ENCODE measurements at regions not wholly inside any gene's neighbourhood (a gene's known extent, or its start where the extent isn't known, plus 50 kb on each side); places are given as distances from the start of the nearest gene placed in this dataset.
"Not testable (repeated sequence)": the region's sequence is repeated elsewhere in the genome, so short reads cannot be mapped to it uniquely, and the experiment has no call there.

DNA sequence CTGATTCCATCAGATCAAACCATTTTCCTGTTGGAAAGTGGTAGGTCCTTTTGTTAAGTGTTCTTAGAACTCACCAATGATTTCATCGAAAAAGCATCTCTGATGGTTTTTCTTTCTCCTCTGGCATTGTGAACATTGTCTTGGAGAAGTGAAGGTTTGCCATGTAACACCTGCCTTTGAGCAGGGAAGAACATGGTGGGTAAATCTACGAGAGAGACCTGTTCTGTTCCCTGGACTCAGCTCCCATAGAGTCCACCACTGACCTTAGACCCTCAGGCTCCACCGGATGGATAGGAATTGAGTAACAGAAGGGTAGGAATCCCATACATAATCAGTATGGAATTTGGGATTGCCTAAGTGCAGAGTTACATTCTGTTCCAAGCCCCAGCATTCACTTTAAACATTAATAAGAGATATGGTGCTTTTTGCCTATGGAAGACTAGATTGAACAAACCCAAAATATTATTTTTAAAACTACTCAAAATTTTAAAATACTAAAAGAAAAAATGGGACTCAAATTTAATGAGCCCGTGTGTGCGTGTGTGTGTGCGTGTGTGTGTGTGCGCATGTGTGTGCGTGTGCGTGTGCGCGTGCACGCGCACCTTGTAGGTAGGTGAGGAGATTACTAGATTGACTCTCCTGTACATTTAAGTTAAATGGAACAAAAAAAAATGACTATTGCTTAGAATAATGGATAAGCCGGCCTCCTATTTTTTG lies 92.0 kb downstream of the C9orf152 start:
- DNase-seq (ENCODE audit: low read depth, low spot score) = no peak

- DNase-seq (ENCODE audit: low read depth, low spot score) = no peak
Observed at GRCh38 chr9:110116543-110116885, 91.4 kb downstream of the C9orf152 start.

GRCh38 chr9:110121170-110121569 lies 86.8 kb downstream of the C9orf152 start:
- DNase-seq (ENCODE audit: low read depth, low spot score) = no peak

DNA sequence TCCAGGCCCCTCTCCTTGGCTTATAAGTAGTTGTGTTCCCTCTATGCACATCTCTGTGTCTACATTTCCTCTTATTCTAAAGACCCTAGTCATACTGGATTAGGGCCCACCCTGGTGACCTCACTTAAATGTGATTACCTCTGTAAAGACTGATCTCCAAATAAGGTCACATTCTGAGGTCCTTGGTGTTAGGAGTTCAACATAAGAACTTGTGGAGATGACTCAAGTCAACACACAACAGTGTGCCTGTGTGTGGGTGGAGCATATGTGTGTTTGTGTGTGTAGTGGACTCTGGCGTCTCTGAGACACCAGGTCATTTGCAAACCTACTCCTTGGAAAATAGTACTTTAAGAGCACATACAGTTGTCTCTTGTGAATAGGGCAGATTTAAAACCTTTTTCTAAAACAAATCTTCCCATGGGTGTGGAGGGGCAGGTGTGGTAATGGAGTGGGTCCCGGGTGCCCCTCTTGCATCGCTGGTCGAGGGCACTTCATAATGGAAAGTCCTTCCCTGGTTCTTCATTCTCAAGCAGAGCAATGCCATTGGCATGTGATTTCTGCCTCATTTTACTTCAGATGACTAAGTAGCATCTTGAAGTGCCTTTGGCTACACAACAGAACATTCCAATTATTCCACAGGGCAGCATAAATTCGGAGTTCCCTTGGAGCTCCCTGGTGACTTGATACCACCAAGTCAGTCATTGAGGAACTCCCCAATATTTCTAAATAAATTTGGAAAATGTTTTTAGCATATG lies 84.4 kb downstream of the C9orf152 start:
- DNase-seq (ENCODE audit: low read depth, low spot score) = no peak

DNA sequence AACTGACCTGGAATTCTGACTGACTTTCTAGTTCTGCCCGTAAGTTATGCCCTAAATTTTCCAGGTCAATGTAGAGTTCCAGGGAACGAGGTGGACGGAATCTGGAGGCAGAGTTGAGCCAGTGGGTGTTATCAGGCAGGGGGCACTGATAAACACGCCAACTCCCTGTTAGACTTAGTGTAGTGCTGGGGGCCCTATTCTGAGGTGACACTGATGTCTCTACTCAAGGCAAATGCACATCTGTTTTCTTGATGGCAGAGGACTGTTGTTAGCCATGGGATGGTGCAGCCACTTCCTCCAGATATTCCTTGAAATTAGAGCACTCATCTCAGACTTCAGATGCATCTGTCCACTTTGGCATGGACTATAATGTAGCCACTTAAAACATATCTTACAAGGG lies 83.5 kb downstream of the C9orf152 start:
- no peak for DNase-seq (ENCODE audit: low read depth, low spot score)

- peak; percentile 97 for DNase-seq (ENCODE audit: low read depth, low spot score)
Observed at GRCh38 chr9:110125207-110125751, 82.7 kb downstream of the C9orf152 start.

- DNase-seq (ENCODE audit: low read depth, low spot score) = no peak
Observed at GRCh38 chr9:110125763-110126351, 82.1 kb downstream of the C9orf152 start.

DNA sequence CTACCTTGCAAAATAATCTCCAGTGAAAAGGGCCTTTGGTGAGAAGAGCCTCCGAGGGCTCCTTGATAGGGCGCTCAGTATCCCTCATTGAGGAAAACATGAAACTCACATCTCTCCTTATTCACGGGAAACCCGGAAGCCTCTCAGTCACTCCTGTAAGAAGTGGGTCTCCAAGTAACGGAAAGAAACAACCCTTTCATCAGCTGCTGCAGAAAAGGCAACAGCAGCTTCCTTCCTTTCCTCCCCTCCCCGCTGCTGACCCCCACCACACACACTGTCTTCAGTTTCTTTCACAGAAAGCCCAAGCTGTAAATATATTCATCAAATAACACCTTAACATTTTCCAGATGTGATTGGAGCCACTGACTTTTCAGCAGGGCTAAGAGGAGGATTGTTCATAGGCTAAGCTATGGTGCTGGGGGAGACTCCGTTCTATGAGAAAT lies 81.4 kb downstream of the C9orf152 start:
- DNase-seq (ENCODE audit: low read depth, low spot score) = no peak

- peak; percentile 94 for DNase-seq (ENCODE audit: low read depth, low spot score)
Observed at GRCh38 chr9:110126986-110127864, 80.7 kb downstream of the C9orf152 start.

DNA sequence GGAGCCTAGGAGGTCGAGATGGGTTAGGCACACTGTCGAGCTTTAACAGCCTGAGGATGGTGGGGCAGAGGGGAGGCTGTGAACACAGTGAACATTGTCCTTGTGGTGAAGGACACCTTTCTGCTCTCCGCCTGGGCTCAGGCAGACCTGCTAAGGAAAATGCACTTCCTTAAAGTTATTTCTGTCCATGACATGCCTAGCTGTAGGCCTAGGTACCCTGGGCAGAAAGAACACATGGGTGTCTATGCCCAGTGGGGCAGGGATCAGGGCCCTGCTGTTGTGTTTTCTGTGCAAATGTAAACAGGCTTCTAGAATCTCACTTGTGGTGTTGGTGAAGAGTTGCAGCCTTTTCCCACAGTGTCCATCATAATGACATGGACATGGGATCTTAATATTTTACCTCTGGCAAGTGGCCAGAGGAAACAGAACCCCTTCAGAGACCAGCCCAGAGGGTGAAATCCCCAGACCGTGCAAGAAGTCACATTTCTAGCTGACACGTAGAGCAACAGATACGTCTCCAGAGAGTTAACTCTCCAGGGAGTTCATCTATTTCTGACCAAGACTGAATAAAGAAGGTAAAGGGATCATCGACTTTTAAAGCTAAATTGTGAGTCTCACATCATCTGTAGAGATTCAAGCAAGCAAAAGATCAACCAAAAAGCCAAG lies 79.2 kb downstream of the C9orf152 start:
- DNase-seq (ENCODE audit: low read depth, low spot score) = no peak

DNA sequence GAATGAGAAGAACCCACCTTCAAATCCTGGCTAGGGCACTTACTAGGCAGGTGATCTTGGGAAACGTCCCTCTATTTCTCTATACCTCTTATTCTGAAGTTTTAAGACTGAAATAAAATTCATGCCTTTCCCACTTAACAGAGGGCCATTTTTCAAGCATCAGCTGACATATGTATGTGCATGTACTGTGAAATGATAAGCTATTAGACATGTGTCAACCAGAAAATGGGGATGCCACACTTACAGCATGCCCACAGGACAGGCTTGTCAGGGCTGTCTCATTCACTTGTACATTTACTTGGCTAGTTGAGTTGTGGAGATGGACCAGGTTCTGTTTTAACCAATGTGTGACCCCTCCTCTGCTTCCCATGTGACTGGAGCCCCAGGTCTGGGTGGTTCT lies 78.5 kb downstream of the C9orf152 start:
- no peak for DNase-seq (ENCODE audit: low read depth, low spot score)

- no peak for DNase-seq (ENCODE audit: low read depth, low spot score)
Observed at GRCh38 chr9:110130211-110130610, 77.7 kb downstream of the C9orf152 start.

- DNase-seq (ENCODE audit: low read depth, low spot score) = peak; percentile 74
Observed at GRCh38 chr9:110130791-110131416, 77.1 kb downstream of the C9orf152 start.

GRCh38 chr9:110131499-110131898 lies 76.5 kb downstream of the C9orf152 start:
- peak; percentile 60 for DNase-seq (ENCODE audit: low read depth, low spot score)

DNA sequence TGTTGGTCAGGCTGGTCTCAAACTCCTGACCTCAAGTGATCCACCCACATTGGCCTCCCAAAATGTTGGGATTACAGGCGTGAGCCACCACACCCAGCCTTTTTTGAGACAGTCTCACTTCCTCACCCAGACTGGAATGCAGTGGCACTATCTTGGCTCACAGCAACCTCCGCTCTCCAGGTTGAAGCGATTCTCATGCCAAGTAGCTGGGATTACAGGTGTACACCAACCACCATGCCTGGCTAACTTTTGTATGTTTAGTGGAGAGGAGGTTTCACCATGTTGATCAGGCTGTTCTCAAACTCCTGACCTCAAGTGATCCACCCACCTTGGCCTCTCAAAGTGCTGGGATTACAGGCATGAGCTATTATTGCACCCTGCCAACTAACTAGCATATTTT lies 75.4 kb downstream of the C9orf152 start:
- not testable (repeated sequence) for DNase-seq (ENCODE audit: low read depth, low spot score)

- no peak for DNase-seq (ENCODE audit: low read depth, low spot score)
Observed at GRCh38 chr9:110133059-110133458, 74.9 kb downstream of the C9orf152 start.

DNA sequence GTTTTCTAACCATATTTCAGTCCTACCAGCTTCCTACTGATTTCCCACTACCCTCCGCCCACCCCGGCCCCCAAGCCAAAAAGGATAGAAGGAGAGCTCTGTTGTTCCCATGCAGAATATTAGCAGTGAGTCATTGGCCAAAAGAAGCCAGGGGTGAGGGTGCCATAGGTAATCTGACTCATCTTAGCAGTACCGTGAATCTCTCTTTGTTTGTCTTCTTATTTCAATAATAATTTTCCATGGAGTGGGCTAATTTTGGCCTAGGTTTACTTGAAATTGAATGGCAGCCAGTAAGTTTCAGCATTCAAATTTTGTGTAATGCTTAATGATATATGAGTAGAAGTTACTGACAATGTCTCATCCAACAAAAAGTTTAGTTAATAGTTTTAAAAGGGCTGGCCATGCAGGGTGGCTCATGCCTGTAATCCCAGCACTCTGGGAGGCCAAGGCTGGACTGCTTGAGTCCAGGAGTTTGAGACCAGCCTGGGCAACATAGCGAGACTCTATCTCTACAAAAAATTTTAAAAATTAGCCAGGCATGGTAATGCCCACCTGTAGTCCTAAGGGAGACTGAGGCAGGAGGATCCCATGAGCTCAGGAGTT lies 74.2 kb downstream of the C9orf152 start:
- DNase-seq (ENCODE audit: low read depth, low spot score) = no peak

- no peak for DNase-seq (ENCODE audit: low read depth, low spot score)
Observed at GRCh38 chr9:110135846-110136245, 72.1 kb downstream of the C9orf152 start.

GRCh38 chr9:110136802-110137201 lies 71.2 kb downstream of the C9orf152 start:
- no peak for DNase-seq (ENCODE audit: low read depth, low spot score)

DNA sequence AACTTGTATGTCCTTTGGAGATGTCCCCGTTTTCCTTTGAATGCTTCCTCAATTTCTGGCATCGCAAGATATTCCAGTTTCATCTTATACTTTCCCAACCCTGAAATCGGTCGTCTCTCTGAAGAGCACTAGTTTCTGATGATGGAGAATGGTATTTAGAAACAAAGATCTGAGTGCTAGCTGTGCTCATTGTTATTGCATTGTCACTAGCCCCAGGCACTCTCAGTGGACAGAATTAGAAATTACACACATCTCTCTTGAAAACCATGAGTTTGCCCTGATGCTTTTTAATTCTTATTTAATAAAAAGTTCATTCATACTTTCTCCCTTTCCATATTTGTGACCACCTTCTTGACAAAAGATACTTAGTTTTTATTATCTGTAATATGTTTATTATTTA lies 67.7 kb downstream of the C9orf152 start:
- DNase-seq (ENCODE audit: low read depth, low spot score) = no peak
